EH (cell line): ENCODE measurements at regions not wholly inside any gene's neighbourhood (a gene's known extent, or its start where the extent isn't known, plus 50 kb on each side); places are given as distances from the start of the nearest gene placed in this dataset.

ENCODE experiments used
- DNase-seq: peaks from one replicate; pipeline ENCODE4 v3.0.0-alpha.2; 2015; ENCODE audit warnings: low read depth

GRCh38 chr11:112400476-112401014 is 139.9 kb upstream of the PLET1 start:
- DNase-seq: peak; percentile 4

GRCh38 chr11:112401036-112401769 is 140.5 kb upstream of the PLET1 start:
- DNase-seq: peak; percentile 4

GRCh38 chr11:112403432-112403831 is 142.8 kb upstream of the PLET1 start:
- no peak for DNase-seq

DNA sequence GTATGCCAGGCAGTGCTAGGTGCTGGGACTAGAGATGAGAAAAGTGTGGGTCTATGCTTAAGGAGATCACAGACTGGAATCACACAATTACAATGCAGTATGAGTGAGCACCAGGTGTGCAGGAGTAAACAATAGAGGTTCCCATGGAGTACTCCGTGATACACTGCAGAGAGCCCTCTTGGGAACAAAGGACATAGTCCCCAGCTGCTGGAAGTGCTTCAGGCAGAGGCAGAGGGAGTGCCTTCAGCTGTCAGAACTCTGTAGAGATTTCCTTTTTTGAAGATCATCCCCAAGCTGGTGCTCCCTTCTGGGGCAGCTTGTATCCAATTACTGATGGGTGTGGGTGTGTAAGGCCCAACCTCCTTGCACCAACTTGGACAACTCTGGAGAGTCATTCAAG is 143.5 kb upstream of the PLET1 start:
- DNase-seq: no peak

- DNase-seq: no peak
Observed at GRCh38 chr11:112408517-112408916, 147.9 kb upstream of the PLET1 start.

DNA sequence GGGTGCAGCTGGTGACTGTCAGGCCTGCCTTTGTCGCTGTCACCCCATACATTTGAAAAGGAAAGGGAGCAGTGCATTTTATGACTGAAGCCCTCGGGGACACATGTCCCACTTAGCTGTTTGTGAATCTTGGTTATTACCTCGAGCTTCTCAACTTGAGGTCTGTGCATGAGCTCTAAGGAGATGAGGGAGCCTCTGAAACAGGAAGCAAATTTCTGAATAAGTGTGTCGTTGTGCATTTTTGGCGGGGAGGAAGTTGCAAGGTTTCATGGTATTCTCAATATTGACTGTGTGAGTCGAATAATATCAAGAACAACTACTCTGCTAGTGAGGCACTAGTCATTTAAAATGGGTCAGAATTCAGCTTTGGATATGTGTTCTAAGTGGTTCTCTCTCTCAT is 149.7 kb upstream of the PLET1 start:
- DNase-seq: no peak

GRCh38 chr11:112412383-112412782 is 151.7 kb upstream of the PLET1 start:
- DNase-seq: no peak

- DNase-seq: no peak
Observed at GRCh38 chr11:112417339-112417738, 156.7 kb upstream of the PLET1 start.

DNA sequence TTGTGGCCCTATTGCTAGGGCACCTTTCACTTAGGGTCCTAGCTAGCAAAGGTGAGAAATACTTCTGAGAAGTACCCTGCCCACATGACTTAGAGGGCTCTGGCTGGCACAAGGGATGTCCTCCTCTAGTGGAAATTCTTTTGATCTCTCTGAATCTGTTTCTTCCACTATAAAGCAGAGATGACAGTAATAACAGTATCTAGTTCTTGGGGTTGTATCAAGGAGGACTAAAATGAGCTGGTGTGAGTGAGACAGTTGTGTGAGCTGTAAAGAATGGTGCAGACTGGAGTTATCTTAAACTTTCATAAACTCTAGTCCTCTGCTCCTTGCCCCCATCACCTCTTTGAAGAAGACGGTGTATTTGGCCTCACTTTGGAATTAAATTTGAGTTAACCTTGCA is 157.8 kb upstream of the PLET1 start:
- no peak for DNase-seq

DNA sequence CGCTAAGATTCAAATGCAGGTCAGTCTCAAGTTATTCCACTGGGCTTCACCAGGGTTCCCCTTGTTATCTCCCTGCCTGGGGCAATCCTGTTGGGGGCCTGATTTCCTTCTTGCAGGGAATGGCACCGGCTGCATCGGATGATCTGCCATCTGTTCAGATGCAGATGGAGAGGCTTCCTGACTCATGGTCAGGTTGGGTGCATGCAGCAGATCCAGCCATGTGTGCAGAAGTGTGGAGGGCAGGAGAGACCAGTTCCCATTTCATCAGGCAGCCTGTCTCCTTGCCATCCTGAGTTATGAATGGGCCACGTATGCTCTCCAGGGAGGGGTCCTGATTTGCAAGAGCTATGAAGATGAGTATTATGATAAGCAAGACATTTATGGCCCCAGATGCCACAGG is 161.2 kb upstream of the PLET1 start:
- no peak for DNase-seq

- no peak for DNase-seq
Observed at GRCh38 chr11:112425121-112425520, 164.5 kb upstream of the PLET1 start.

GRCh38 chr11:112437096-112437495 is 176.4 kb upstream of the PLET1 start:
- DNase-seq: no peak

DNA sequence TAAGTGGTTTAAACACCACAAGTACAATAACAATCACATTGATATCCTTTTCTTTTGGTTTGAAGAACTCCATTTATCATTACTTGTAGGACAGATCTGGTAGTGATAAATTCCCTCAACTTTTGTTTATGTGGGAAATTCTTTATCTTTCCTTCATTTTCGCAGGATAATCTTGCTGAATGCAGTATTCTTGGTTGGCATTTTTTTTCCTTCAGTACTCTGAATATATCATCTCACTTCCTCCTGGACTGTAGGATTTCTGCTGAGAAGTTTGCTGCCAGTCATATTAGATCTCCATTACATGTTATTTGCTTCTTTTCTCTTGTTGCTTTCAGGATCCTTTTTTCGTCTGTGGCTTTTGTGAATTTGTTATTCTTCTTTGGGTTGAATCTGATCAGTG is 179.0 kb upstream of the PLET1 start:
- no peak for DNase-seq

DNA sequence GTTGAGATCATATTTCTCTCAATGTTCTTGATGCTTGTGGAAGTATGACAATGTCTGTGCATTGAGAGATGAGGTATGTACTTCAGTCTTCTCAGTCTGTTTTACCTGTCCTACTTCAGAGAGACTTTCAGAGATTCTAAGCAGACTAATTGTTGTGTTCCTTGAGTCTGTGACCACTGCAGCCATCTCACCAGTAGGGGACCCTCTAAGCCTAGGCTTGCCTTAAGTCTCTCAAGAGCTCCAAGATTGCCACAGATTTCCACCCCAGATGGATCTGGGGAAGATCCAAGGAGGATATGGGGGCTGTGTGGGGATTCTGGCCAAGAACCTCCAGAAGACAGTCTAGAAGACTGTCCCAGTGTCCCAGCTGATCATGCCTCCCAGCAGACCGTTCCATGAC is 179.9 kb upstream of the PLET1 start:
- no peak for DNase-seq

DNA sequence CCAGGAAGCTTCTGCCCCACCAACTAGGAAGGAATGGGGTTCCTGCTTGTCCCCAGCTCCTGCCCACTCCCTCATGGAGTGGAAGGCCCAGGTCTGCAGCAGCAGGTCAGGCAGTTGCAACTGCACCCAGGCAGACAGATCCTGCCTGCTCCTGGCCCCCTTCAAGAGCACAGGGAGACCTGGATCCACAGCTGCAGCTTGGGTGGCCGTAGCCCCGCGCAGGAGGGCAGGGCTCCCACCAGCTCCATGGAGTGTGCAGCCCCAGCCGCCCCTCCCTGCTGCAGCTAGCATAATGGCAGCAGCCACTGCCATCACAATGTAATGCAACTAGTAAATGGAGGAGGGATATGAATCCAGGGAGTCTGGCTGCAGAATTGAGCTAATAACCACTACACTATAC is 187.5 kb upstream of the PLET1 start:
- DNase-seq: no peak

DNA sequence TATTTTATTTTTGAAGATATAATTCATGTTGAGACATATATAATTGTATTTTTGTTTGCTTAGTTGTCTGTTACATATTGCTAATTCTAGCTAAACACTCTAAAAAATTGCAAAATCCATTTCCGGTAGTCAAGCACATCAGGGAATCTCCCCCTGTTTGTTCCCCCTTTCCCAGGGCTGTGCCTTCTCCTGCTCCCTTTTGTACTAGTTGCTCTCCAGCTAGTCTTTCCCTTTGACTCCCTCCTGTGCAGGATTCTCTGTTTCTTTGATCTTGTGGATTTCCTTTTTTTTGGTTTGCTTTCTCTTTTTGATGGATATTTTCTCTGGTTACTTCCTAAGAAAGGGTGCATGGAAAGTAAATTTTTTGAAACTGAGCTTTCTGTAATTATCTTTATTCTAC is 188.1 kb upstream of the PLET1 start:
- DNase-seq: no peak

- no peak for DNase-seq
Observed at GRCh38 chr11:112451250-112451649, 190.6 kb upstream of the PLET1 start.

GRCh38 chr11:112453601-112454577 is 193.2 kb upstream of the PLET1 start:
- DNase-seq: peak; percentile 41

DNA sequence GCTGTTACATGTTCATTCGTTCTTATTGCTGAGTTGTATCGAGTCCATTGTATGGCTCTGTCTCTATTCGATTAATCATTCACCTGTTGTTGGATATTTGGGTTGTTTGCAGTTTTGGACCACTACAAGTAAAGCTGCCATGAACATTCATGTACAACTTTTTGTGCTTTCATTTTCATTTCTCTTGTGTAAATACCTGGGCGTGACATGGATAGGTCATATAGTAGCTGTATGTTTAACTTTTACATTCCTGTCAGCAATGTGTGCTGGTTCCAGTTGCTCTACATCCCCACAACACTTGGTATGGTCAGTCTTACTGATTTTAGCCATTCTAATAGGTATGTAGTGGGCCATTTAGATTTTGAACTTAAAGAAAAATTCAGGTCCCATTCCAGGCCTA is 194.2 kb upstream of the PLET1 start:
- DNase-seq: no peak

DNA sequence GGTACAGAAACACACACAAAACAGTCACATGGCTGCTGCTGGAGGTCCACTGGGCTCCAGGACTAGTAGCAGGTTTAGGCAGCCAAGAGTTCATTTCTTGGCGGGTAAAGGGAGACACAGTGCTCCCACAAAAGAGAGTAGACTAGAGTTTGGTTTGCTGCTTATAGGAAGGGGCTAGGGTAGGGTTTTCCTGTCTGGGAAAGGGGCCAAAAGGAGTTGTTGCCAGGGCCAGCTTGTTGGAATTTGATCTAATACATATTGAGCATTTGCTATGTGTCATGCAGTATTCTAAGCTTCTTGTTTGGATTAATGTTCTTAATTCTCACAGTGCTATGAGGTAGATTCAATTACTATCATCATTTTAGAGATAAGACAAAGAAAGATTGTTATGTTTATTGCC is 195.1 kb upstream of the PLET1 start:
- peak; percentile 3 for DNase-seq

DNA sequence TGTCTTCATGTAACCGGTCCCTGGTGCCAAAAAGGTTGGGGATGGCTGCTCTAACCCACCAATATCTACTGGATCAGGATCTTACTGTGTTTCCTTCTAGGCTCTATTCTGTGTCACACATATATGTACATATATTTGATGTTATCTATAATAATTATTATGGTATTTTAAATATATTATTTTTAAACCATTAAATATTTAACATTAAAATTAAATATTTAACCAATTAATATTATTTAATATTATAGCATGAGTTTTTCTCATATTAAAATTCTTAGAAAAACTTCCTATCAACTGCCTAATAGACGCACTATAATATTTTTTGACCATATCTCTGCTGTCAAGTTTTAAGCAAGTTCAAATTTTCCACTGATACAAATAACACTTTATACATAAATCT is 196.9 kb upstream of the PLET1 start:
- DNase-seq: no peak

DNA sequence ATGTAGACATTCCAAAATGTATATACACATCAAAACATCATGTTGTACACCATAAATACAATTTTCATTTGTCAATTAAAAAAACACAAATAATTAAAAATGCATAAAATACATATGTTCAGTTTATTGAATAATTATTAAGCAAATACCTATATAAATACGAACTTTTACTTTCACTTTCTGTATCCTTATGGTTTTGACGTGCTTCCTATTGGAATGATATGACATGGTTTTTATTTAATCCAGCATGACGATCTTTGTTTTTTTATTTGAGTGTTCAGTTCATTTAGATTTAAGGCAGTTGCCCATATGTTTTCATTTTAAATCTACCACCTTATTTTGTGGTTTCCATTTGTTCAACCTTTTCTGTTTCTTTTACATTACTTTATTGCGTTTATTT is 198.3 kb upstream of the PLET1 start:
- DNase-seq: peak; percentile 31

- DNase-seq: no peak
Observed at GRCh38 chr11:112460141-112460540, 199.5 kb upstream of the PLET1 start.
